HCT116 (cell line): ENCODE measurements at regions not wholly inside any gene's neighbourhood (a gene's known extent, or its start where the extent isn't known, plus 50 kb on each side); places are given as distances from the start of the nearest gene placed in this dataset.

Experiments used
- ATAC-seq: fragments of 200-7000 bp; cut with Tn5 transposase; 2 replicates; pipeline ENCODE4 v1.9.1; 2020; ENCODE audit warnings: mild to moderate bottlenecking, moderate library complexity
- BruUV-seq: library from RNA; stranded (reverse); fragments of 400-500 nt; replicated peaks from 2 replicates; lab custom pipeline; 2021; lab: Mats Ljungman, UMichigan
- CTCF ChIA-PET: fragments of 300-600 bp; sonication (Branson Sonifier 250); formaldehyde crosslinking; loops from one replicate; lab custom pipeline; 2021; ENCODE audit warnings: antibody characterized with exemption; lab: Charles Lee
- POLR2A ChIA-PET: fragments of 300-600, 350-600 bp; sonication (Branson Sonifier 250); formaldehyde crosslinking; loops from one replicate; lab custom pipeline; 2021; ENCODE audit warnings: antibody characterized with exemption; lab: Charles Lee
- RAD21 ChIA-PET, 2 experiments: fragments of 300-600 bp; sonication (Branson Sonifier 250); formaldehyde crosslinking; loops; one replicate each; lab custom pipeline; 2023; ENCODE audit warnings: low total read pairs in 2 of 2; ENCODE audit not compliant: uncharacterized antibody in 2 of 2, unreplicated experiment in 2 of 2, low non-redundant PET in 1 of 2; lab: Charles Lee
- DNase-seq: peaks from one replicate; pipeline ENCODE4 v3.0.0-alpha.2; 2010; ENCODE audit warnings: low read depth, low spot score
- H2AFZ ChIP-seq: fragments of 200-600 bp; shearing (Covaris generic), sonication (generic); 2 replicates; pipeline ENCODE4 v1.6.1; 2017; ENCODE audit warnings: low read depth, mixed run types, mixed read lengths, antibody characterized with exemption, low read length; ENCODE audit not compliant: poor library complexity, severe bottlenecking
- H3K27ac ChIP-seq: 2 replicates; pipeline ENCODE4 v1.5.1; 2012; ENCODE audit warnings: low read depth, low read length
- H3K27me3 ChIP-seq: fragments of 200-600 bp; sonication (generic); 2 replicates; pipeline ENCODE4 v1.6.1; 2016; ENCODE audit warnings: mixed run types, low read length, mixed read lengths; ENCODE audit not compliant: insufficient read depth
- H3K36me3 ChIP-seq, 2 experiments: fragments of 200-500 bp in 1 of 2; fragments of 200-600 bp in 1 of 2; sonication (Bioruptor generic) in 1 of 2; sonication (generic) in 1 of 2; 2 replicates each; pipeline versions ENCODE4 v1.5.1 to v1.6.1; 2014 to 2016; ENCODE audit warnings: low read length in 2 of 2, inconsistent platforms in 1 of 2, mixed read lengths in 1 of 2, mixed run types in 1 of 2; ENCODE audit not compliant: insufficient read depth in 2 of 2, control insufficient read depth in 1 of 2
- H3K4me1 ChIP-seq, 2 experiments: fragments of 200-600 bp in 1 of 2; sonication (generic) in 1 of 2; 2 replicates each; pipeline versions ENCODE4 v1.5.1 to v1.6.1; 2012 to 2017; ENCODE audit warnings: low read length in 2 of 2, inconsistent platforms in 1 of 2, mild to moderate bottlenecking in 1 of 2, mixed read lengths in 1 of 2, mixed run types in 1 of 2, moderate library complexity in 1 of 2; ENCODE audit not compliant: insufficient read depth in 2 of 2, control insufficient read depth in 1 of 2
- H3K4me2 ChIP-seq: fragments of 200-600 bp; sonication (generic); 2 replicates; pipeline ENCODE4 v1.6.1; 2017; ENCODE audit warnings: mixed run types, low read length, mixed read lengths
- H3K4me3 ChIP-seq, 2 experiments: fragments of 200-600 bp in 1 of 2; sonication (generic) in 1 of 2; replicated peaks in 1 of 2; 2 replicates each; pipeline ENCODE4 v1.5.1; 2011 to 2016; ENCODE audit warnings: low read length in 2 of 2, control low read depth in 1 of 2, low read depth in 1 of 2, mild to moderate bottlenecking in 1 of 2, mixed read lengths in 1 of 2, mixed run types in 1 of 2
- H3K79me2 ChIP-seq: fragments of 200-600 bp; sonication (generic); 2 replicates; pipeline ENCODE4 v1.6.1; 2017; ENCODE audit warnings: mild to moderate bottlenecking, mixed run types, low read length, moderate library complexity, mixed read lengths; ENCODE audit not compliant: insufficient read depth
- H3K9ac ChIP-seq: fragments of 200-600 bp; sonication (generic); 2 replicates; pipeline ENCODE4 v1.6.1; 2016; ENCODE audit warnings: low read length, mixed read lengths
- H3K9me2 ChIP-seq: fragments of 200-600 bp; sonication (generic), shearing (Covaris generic); 2 replicates; pipeline ENCODE4 v1.6.1; 2017; ENCODE audit warnings: mixed run types, mild to moderate bottlenecking, moderate library complexity; ENCODE audit not compliant: insufficient read depth
- H3K9me3 ChIP-seq, 2 experiments: fragments of 200-500 bp in 1 of 2; fragments of 200-600 bp in 1 of 2; sonication (Bioruptor generic) in 1 of 2; sonication (generic) in 1 of 2; 2 replicates each; pipeline ENCODE4 v1.6.1; 2014 to 2017; ENCODE audit warnings: low read length in 2 of 2, mixed read lengths in 2 of 2, inconsistent platforms in 1 of 2, low read depth in 1 of 2, mild to moderate bottlenecking in 1 of 2, mixed run types in 1 of 2, moderate library complexity in 1 of 2; ENCODE audit not compliant: control insufficient read depth in 1 of 2, insufficient read depth in 1 of 2
- H4K20me1 ChIP-seq: fragments of 200-600 bp; sonication (generic), shearing (Covaris generic); 2 replicates; pipeline ENCODE4 v1.6.1; 2017; ENCODE audit warnings: mixed run types, mild to moderate bottlenecking, moderate library complexity; ENCODE audit not compliant: insufficient read depth
- CBX3 ChIP-seq: IDR thresholded peaks from 2 replicates; pipeline ENCODE4 v1.6.1; 2012; ENCODE audit warnings: low read depth
- ELF1 ChIP-seq: IDR thresholded peaks from 2 replicates; pipeline ENCODE4 v1.6.1; 2012; ENCODE audit warnings: low read depth, borderline replicate concordance
- POLR2AphosphoS5 ChIP-seq: IDR thresholded peaks from 2 replicates; pipeline ENCODE4 v1.6.1; 2011; ENCODE audit warnings: mild to moderate bottlenecking, low read depth, low read length, moderate library complexity
- RAD21 ChIP-seq: IDR thresholded peaks from 2 replicates; pipeline ENCODE4 v1.6.1; 2012; ENCODE audit warnings: low read depth, mild to moderate bottlenecking
- SRF ChIP-seq: IDR thresholded peaks from 2 replicates; pipeline ENCODE4 v1.6.1; 2012; ENCODE audit warnings: low read depth
- ZBTB33 ChIP-seq: IDR thresholded peaks from 2 replicates; pipeline ENCODE4 v1.6.1; 2011; ENCODE audit warnings: mild to moderate bottlenecking, low read length, moderate library complexity; ENCODE audit not compliant: insufficient replicate concordance; ENCODE audit errors: extremely low read depth
- intact Hi-C: fragments of 100-400 bp; cut with micrococcal nuclease; formaldehyde crosslinking; loops from 2 replicates; pipeline ENCODE4 v1.10.0; 2022

GRCh38 chr13:112013665-112014064 is 53.3 kb upstream of the SOX1 start (continued):
- no peak for TF ChIP-seq ZBTB33
- no peak for TF ChIP-seq SRF
- TF ChIP-seq ELF1, result no peak
- no peak for TF ChIP-seq POLR2AphosphoS5
- no peak for TF ChIP-seq CBX3
- TF ChIP-seq, all 23 proteins: peak for 0

DNA sequence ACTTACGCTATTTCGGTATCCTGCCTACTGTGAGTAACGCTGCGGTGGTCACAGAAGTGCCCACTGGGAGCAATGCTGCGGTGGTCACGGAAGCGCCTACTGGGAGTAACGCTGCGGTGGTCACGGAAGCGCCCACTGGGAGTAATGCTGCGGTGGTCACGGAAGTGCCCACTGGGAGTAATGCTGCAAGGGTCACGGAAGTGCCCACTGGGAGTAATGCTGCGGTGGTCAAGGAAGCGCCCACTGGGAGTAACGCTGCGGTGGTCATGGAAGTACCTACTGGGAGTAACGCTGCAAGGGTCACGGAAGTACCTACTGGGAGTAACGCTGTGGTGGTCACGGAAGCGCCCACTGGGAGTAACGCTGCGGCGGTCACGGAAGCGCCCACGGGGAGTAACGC is 52.1 kb upstream of the SOX1 start:
- no peaks in the 10 kb centered on the region for H4K20me1 ChIP-seq
- no TSS peak for BruUV-seq
- H3K9ac ChIP-seq, result no peak overlapping the region
- H3K4me3 ChIP-seq, result no peak overlapping the region
- H3K4me2 ChIP-seq, result no peak overlapping the region
- ChIA-PET CTCF (no interaction called here), RAD21 (no interaction called here), POLR2A (no interaction called here)
- H3K27me3 ChIP-seq, result peaks cover 12% of the 10 kb centered on the region
- DNase-seq (no peak), ATAC-seq (no peak)
- no peak overlapping the region for H3K27ac ChIP-seq
- no peaks in the 10 kb centered on the region for H3K9me2 ChIP-seq
- no peak overlapping the region for H2AFZ ChIP-seq
- no peaks in the 10 kb centered on the region for H3K79me2 ChIP-seq
- intact Hi-C loops, result no loop called here
- no peak for TF ChIP-seq RAD21
- no peaks in the 10 kb centered on the region for H3K9me3 ChIP-seq
- H3K36me3 ChIP-seq, result no peaks in the 10 kb centered on the region
- H3K4me1 ChIP-seq, result no peaks in the 10 kb centered on the region
